HG02763 (cell line): ENCODE measurements at regions not wholly inside any gene's neighbourhood (a gene's known extent, or its start where the extent isn't known, plus 50 kb on each side); places are given as distances from the start of the nearest gene placed in this dataset.
"Not testable (repeated sequence)": the region's sequence is repeated elsewhere in the genome, so short reads cannot be mapped to it uniquely, and the experiment has no call there.

Source experiments
- ATAC-seq: cut with Tn5 transposase; IDR thresholded peaks from one replicate; pipeline ENCODE4 v1.9.1; 2021; ENCODE audit warnings: mild to moderate bottlenecking, moderate library complexity; ENCODE audit not compliant: unreplicated experiment

- no peak for ATAC-seq
Observed at GRCh38 chr21:36246080-36246631, 73.8 kb upstream of the MORC3 start.

- ATAC-seq, result no peak
Observed at GRCh38 chr21:36247316-36248010, 72.5 kb upstream of the MORC3 start.

GRCh38 chr21:36249576-36250422 is 70.2 kb upstream of the MORC3 start:
- no peak for ATAC-seq

GRCh38 chr21:36250423-36251075 is 69.4 kb upstream of the MORC3 start:
- ATAC-seq, result no peak

- no peak for ATAC-seq
Observed at GRCh38 chr21:36254106-36254941, 65.7 kb upstream of the MORC3 start.

GRCh38 chr21:36255663-36256062 is 64.3 kb upstream of the MORC3 start:
- ATAC-seq, result peak; percentile 64

- no peak for ATAC-seq
Observed at GRCh38 chr21:36257657-36258056, 62.3 kb upstream of the MORC3 start.

- ATAC-seq, result no peak
Observed at GRCh38 chr21:36260030-36260787, 59.8 kb upstream of the MORC3 start.

- no peak for ATAC-seq
Observed at GRCh38 chr21:36260802-36261201, 59.2 kb upstream of the MORC3 start.

GRCh38 chr21:36261459-36261858 is 58.5 kb upstream of the MORC3 start:
- ATAC-seq, result no peak

- no peak for ATAC-seq
Observed at GRCh38 chr21:36263797-36264196, 56.2 kb upstream of the MORC3 start.

- no peak for ATAC-seq
Observed at GRCh38 chr21:36265431-36265830, 54.6 kb upstream of the MORC3 start.

GRCh38 chr21:36267828-36268227 is 52.2 kb upstream of the MORC3 start:
- not testable (repeated sequence) for ATAC-seq

- not testable (repeated sequence) for ATAC-seq
Observed at GRCh38 chr21:36268264-36268663, 51.7 kb upstream of the MORC3 start.
